HuH-7 (cell line): ENCODE measurements at regions not wholly inside any gene's neighbourhood (a gene's known extent, or its start where the extent isn't known, plus 50 kb on each side); places are given as distances from the start of the nearest gene placed in this dataset.

ENCODE experiments used
- DNase-seq: peaks from one replicate; pipeline ENCODE4 v3.0.0; 2011; ENCODE audit warnings: low spot score

DNA sequence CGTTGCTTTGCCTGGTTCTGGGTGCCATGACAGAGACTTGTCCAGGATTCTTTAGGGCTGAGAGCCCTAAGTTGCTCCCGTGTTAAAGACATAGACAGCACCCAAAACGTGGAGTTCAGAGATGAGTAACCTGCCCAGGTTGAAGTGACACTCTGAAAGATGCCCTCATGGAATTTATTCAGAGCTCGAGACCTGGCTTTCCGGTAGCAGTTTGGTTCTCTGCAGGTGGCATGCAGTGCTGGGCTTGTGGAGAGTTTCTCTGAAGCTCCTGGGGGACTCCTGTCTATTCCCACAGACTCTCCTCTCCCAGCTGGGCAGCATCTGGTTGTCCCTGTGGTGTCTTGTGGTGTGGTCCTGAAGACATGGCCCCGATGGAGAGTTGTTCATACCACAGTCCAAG lies 241.0 kb downstream of the RHOU start:
- DNase-seq, result no peak

GRCh38 chr1:228977307-228977706 lies 242.0 kb downstream of the RHOU start:
- DNase-seq, result no peak

DNA sequence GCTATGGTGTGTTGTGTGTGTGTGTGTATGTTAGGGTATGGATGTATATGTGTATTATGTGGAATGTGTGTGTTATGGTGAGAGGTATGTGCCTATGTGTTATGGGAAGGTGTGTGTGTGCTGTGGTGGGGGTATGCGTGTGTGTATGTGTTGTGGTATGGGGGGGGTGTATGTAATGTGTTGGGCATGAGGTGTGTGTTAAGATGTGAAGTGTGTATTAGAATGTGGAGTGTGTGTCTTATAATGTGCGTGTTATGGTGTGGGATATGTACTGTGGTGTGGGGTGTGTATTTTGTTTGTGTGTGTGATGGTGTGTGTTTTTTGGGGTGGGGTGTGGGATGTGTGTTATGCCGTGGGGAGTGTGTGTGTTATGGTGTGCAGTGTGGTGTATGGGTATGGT lies 242.5 kb downstream of the RHOU start:
- no peak for DNase-seq

DNA sequence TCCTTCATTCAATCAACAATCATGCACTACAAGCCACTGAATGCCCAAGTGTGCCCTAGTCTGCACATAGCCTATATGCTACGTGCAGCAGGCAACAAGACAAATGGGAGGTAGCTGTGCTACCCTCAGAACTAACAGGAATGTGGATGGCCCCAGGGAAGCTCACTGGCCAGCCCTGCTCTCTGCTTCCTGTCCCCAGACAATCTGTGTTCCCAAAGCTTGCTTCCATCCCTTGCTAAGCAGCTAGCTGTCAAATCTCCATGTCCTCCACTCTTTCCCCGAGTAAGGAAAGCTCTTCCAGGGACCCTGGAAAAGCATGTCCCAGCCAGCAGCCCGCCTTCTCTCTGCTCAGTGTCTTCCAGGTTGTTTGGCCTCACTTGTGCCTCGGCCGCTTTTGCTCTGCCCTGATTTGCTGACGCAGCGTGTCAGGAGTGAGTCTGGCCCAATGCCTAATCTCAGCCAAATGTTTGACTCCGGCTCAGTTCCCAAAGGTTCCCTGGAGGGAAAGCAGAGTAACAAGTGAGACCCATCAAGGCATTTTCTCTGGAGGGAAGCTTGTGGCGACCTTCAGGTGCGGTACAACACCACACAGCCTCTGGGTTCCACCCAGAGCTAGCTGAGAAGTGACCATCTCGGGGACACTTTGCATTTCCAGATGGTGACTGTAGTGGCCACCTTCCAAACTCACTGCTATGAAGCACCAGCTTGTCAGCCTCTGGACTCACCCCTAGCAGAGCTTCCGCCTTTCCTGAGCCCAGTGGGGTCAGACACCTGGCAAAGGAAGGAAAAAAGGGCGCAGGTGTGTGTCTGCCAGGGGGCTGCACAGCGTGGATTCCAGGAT lies 243.4 kb downstream of the RHOU start:
- DNase-seq, result no peak

- no peak for DNase-seq
Measured at GRCh38 chr1:228979325-228979699, 244.0 kb downstream of the RHOU start.

DNA sequence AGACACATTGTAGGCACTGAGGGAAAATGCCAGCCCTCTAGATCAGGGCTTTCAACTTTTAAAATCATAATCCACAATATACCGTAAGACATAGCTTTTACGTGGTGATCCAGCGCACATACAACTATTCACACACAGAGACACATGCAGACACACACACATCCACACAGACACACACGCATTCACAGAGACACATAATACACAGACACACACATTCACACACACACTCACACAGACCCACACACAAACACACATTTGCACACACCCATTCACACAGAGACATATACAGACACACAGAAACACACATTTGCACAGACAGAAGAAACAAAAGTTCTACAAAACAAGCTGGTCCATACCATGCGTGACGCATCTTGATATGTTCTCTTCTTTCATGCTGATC lies 244.5 kb downstream of the RHOU start:
- no peak for DNase-seq

DNA sequence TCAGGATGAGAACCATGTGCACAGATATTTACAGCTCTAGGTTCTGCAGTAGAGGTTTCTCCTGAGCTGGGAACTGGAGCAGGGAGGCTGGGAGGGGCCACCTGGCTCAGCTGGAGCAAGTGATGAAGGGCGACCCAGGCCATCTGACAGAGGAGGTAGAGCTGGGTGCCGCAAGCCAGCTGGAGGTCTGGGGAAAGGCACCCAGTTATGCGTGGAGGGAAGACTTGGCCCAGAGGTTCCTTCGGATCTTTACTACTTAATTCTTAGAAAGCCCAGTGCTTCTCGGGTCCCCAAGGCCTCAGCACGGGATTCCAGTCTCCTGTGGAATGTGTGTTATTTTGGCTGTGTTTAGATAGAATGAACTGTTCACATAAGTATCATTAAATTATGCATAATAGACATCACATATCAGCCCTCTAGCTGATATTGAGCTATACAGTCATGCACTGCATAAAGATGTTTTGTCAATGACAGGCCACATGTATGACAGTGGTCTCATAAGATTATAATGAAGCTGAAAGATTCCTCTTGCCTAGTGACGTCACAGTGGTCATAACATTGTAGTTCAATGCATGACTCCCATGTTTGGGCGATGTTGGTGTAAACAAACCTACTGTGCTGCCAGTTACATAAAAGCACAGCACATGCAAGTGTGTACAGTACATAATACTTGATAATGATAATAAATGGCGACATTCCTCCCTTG lies 245.1 kb downstream of the RHOU start:
- no peak for DNase-seq

- DNase-seq, result peak; percentile 42
Measured at GRCh38 chr1:228982637-228983036, 247.4 kb downstream of the RHOU start.

- DNase-seq, result no peak
Measured at GRCh38 chr1:228983231-228983660, 248.0 kb downstream of the RHOU start.

GRCh38 chr1:228983661-228984060 lies 248.4 kb downstream of the RHOU start:
- no peak for DNase-seq

DNA sequence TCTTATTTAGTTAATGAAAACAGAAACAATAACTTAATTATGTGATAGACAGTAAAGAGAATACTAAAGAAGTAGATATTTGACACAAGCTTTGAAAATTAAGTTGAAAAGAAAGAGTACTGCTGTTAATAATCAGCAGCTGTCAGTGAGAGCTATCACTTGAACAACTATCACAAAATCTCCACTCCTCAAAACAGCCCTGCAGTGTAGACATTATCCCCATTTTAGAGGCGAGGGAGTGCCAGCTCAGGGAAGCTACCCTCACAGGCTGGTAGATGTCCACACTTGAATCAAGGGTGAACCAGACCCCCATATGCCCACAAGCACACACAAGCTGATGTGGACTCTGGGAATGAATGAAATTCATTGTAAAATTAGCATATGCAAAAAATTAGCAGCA lies 248.8 kb downstream of the RHOU start:
- DNase-seq, result no peak

GRCh38 chr1:228984646-228985631 lies 249.7 kb downstream of the RHOU start:
- no peak for DNase-seq

- DNase-seq, result no peak
Measured at GRCh38 chr1:228985661-228986060, 250.4 kb downstream of the RHOU start.

DNA sequence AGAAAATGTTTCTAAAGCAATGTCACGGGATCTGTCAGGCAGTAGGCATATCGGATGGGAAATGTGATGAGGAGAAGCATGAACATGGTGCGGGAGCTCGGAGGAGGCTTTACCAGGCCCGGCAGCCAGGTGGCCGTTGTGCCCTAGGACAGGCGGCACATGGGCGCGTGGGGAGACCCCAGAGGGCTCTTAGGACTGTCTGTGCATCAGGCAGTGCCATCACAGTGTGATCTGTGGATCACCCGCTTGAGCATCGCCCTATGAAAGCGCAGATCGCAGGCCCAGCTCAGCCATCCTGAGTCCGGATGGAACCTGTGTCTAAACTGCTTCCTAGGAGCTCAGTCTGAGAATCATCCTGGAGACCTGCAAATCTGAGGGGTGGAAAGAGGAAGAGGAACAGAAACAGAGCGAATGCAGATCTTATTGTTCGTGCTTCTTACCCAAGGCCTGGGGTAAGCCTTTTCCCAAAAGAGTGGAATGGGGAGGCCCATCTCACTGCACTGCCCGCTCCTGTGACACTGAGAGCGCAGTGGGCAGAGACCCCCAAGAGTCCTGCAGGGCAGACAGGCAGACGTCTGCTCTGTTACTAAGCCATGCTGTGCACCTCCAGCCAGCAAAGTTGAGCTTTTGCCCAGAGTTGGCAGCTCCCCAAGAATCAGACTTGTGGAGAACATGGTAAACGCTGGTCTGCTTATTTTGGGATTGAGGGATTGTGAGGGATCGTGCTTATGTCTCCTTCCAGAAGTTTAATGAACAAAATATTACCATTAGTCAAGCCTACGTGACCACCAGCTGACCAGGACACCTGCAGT lies 251.0 kb downstream of the RHOU start:
- DNase-seq, result no peak

DNA sequence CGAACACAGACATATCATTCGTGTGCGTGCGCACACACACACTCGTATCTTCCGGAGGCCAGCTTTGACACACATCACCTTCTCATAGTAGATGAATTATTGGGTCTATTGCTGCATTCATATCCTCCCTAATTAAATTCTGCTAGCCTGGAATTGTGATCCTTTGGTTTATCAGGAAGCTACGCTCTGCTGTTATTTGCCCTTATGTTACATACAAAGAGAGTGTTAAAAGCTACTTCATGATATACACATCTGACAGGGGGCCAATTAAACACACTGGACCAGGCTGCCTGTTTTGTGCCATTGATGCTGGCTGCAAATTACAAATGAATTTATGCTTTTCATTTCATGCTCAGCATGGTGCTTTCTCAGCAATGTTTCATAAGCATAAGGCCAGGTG lies 252.0 kb downstream of the RHOU start:
- DNase-seq, result no peak

DNA sequence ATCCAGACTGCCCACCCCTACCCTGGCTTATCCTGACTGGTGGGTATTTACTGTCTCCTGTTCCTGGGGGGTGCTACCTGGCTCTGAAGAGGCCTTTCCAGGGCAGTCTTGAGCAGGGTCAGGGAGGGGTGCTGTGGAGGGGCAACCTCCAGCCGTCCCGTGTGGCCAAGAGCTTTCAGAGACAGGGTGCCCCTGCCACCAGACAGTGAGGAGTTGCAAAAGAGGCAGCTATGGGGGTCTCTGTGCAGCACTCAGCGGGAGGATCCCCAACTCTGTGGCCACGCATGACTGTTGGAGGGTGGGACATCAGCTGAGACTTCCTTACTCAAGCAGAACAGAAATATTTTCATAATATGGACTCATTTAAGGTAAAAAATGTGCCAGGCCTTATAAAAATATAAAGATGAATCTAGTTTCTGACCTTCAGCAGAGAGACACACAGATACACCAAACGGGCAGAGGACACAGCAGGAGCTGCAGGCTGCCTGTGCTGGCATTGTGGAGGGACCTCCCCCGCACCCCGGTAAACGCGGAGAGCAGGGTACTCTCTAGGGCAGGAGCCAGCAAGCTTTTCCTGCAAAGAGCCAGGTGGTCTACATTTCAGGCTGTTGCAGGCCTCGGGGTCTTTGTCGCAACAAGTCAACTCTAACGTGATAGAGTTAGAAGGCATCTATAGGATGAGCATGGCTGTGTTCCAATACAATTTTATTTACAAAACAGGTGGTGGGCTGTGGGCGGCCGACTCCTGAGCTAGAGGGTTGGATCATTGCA lies 252.6 kb downstream of the RHOU start:
- DNase-seq, result no peak

GRCh38 chr1:228988664-228989063 lies 253.4 kb downstream of the RHOU start:
- DNase-seq, result no peak

DNA sequence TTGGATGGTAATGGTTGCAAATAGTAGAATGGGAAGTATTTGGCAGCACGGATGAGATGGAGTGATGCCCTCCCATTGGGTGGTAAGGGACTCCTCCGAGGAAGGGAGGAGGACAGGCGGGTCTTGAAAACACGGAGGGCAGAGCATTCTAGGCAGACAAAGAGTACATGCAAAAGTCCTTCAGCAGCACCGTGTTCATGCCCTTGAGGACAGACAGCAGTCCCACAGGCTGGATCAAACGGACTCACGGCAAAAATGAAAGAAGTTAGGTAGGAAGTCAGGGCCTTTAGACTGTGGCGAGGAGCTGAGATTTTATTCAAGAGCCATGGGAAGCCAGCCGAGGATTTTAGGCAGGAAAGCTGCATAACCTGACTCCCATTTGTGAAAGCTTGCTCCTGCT lies 253.9 kb downstream of the RHOU start:
- no peak for DNase-seq

- no peak for DNase-seq
Measured at GRCh38 chr1:228989676-228989991, 254.4 kb downstream of the RHOU start.

GRCh38 chr1:228989992-228990827 lies 254.9 kb downstream of the RHOU start:
- no peak for DNase-seq
